ENCODE measurements at regions not wholly inside any gene's neighbourhood (a gene's known extent, or its start where the extent isn't known, plus 50 kb on each side); places are given as distances from the start of the nearest gene placed in this dataset.

- TF ChIP-seq FOXA1 (IDR thresholded peaks at IDR 0.05) (no peak), TARDBP (IDR thresholded peaks at IDR 0.05) (no peak), LEF1 (IDR thresholded peaks at IDR 0.05; ENCODE audit: borderline replicate concordance) (no peak), SUZ12 (IDR thresholded peaks at IDR 0.05) (no peak), ZNF384 (IDR thresholded peaks at IDR 0.05) (no peak), FOXM1 (IDR thresholded peaks at IDR 0.05; ENCODE audit: borderline replicate concordance) (no peak), BHLHE40 (IDR thresholded peaks at IDR 0.05; ENCODE audit: borderline replicate concordance) (no peak), ELF4 (IDR thresholded peaks at IDR 0.05) (no peak), NFRKB (IDR thresholded peaks at IDR 0.05) (no peak)
- TF ChIP-seq, protein P1, sequence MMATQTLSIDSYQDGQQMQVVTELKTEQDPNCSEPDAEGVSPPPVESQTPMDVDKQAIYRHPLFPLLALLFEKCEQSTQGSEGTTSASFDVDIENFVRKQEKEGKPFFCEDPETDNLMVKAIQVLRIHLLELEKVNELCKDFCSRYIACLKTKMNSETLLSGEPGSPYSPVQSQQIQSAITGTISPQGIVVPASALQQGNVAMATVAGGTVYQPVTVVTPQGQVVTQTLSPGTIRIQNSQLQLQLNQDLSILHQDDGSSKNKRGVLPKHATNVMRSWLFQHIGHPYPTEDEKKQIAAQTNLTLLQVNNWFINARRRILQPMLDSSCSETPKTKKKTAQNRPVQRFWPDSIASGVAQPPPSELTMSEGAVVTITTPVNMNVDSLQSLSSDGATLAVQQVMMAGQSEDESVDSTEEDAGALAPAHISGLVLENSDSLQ (IDR thresholded peaks at IDR 0.05), result no peak
These were observed 186.7 kb upstream of the PDE10A start for GRCh38 chr6:165849534-165850430.

Data from HEK293T (cell line).